IMR-90 (cell line): ENCODE measurements at regions not wholly inside any gene's neighbourhood (a gene's known extent, or its start where the extent isn't known, plus 50 kb on each side); places are given as distances from the start of the nearest gene placed in this dataset.

ENCODE experiments used
- CEBPB ChIP-seq: IDR thresholded peaks from 2 replicates; pipeline ENCODE4 v1.6.1; 2012; ENCODE audit warnings: low read depth, low read length, improper control_type of control experiment
- CTCF ChIP-seq: conservative IDR thresholded peaks from 2 replicates; pipeline ENCODE4 v1.5.1; 2012; ENCODE audit warnings: mild to moderate bottlenecking, low read depth, low read length, improper control_type of control experiment
- MAFK ChIP-seq: IDR thresholded peaks from 2 replicates; pipeline ENCODE4 v1.6.1; 2012; ENCODE audit warnings: low read depth, low read length, improper control_type of control experiment
- MAZ ChIP-seq: IDR thresholded peaks from 2 replicates; pipeline ENCODE4 v1.6.1; 2012; ENCODE audit warnings: low read depth, mild to moderate bottlenecking, low read length, improper control_type of control experiment, moderate library complexity, borderline replicate concordance
- MXI1 ChIP-seq: IDR thresholded peaks from 2 replicates; pipeline ENCODE4 v1.6.1; 2012; ENCODE audit warnings: low read depth, mild to moderate bottlenecking, low read length, moderate library complexity, borderline replicate concordance
- NFE2L2 ChIP-seq: fragments of 150-350 bp; IDR thresholded peaks from 2 replicates; pipeline ENCODE4 v1.6.1; 2016; ENCODE audit warnings: low read depth, mild to moderate bottlenecking, low read length
- POLR2A ChIP-seq: IDR thresholded peaks from 2 replicates; pipeline ENCODE4 v1.6.1; 2012; ENCODE audit warnings: mild to moderate bottlenecking, low read depth, low read length
- RCOR1 ChIP-seq: IDR thresholded peaks from 2 replicates; pipeline ENCODE4 v1.6.1; 2012; ENCODE audit warnings: mild to moderate bottlenecking, low read length, improper control_type of control experiment; ENCODE audit not compliant: insufficient replicate concordance
- SMC3 ChIP-seq: fragments of 150-350 bp; IDR thresholded peaks from 2 replicates; pipeline ENCODE4 v1.6.1; 2016; ENCODE audit warnings: low read depth, mild to moderate bottlenecking, antibody characterized with exemption, low read length, moderate library complexity
- USF2 ChIP-seq: fragments of 150-350 bp; IDR thresholded peaks from 2 replicates; pipeline ENCODE4 v1.6.1; 2017; ENCODE audit warnings: mild to moderate bottlenecking, antibody characterized with exemption, low read length, low read depth

GRCh38 chr3:181604267-181604666, 107.5 kb upstream of the SOX2 start:
- TF ChIP-seq POLR2A (no peak), USF2 (no peak), RCOR1 (no peak), NFE2L2 (no peak), MAZ (no peak), CTCF (no peak), CEBPB (no peak), MXI1 (no peak), SMC3 (no peak), MAFK (no peak)
